Vagina (tissue), 2 donors: ENCODE measurements at regions not wholly inside any gene's neighbourhood (a gene's known extent, or its start where the extent isn't known, plus 50 kb on each side); places are given as distances from the start of the nearest gene placed in this dataset.

Source experiments
- POLR2AphosphoS5 ChIP-seq, 2 donors: sonication (generic); formaldehyde crosslinking; IDR thresholded peaks; one replicate each; pipeline ENCODE4 v1.9.0; 2017; ENCODE audit warnings: antibody characterized with exemption in 2 of 2, mild to moderate bottlenecking in 2 of 2, low read depth in 1 of 2; ENCODE audit not compliant: insufficient read depth in 1 of 2
- TF ChIP-seq, protein P1 (sequence below), 3 experiments: fragments of 450-650 bp in 2 of 3; fragments of 200-600 bp in 1 of 3; sonication (generic) in 1 of 3; IDR thresholded peaks; one replicate each; pipeline ENCODE4 v1.5.1; 2017 to 2019; ENCODE audit warnings: antibody characterized with exemption in 3 of 3, mild to moderate bottlenecking in 2 of 3, moderate library complexity in 2 of 3

- no peak for TF ChIP-seq POLR2AphosphoS5 (IDR thresholded peaks at IDR 0.05; ENCODE audit: insufficient read depth in 1 of 2, low read depth in 1 of 2)
- TF ChIP-seq, protein P1, sequence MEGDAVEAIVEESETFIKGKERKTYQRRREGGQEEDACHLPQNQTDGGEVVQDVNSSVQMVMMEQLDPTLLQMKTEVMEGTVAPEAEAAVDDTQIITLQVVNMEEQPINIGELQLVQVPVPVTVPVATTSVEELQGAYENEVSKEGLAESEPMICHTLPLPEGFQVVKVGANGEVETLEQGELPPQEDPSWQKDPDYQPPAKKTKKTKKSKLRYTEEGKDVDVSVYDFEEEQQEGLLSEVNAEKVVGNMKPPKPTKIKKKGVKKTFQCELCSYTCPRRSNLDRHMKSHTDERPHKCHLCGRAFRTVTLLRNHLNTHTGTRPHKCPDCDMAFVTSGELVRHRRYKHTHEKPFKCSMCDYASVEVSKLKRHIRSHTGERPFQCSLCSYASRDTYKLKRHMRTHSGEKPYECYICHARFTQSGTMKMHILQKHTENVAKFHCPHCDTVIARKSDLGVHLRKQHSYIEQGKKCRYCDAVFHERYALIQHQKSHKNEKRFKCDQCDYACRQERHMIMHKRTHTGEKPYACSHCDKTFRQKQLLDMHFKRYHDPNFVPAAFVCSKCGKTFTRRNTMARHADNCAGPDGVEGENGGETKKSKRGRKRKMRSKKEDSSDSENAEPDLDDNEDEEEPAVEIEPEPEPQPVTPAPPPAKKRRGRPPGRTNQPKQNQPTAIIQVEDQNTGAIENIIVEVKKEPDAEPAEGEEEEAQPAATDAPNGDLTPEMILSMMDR (IDR thresholded peaks at IDR 0.05) = no peak
Observed at GRCh38 chr21:29416268-29416667, 117.5 kb downstream of the BACH1 start.
